K562 (cell line): ENCODE measurements at regions not wholly inside any gene's neighbourhood (a gene's known extent, or its start where the extent isn't known, plus 50 kb on each side); places are given as distances from the start of the nearest gene placed in this dataset.

Experiments
- ATAC-seq: fragments of 200-7000 bp; cut with Tn5 transposase; 3 replicates; pipeline ENCODE4 v1.9.1; 2020; ENCODE audit warnings: moderate library complexity
- BruUV-seq: library from RNA; stranded (reverse); fragments of 400-500 nt; replicated peaks from 2 replicates; lab custom pipeline; 2021; lab: Mats Ljungman, UMichigan
- CTCF ChIA-PET: fragments of 300-600 bp; formaldehyde crosslinking; extraction: SDS; loops from one replicate; lab custom pipeline; 2021; ENCODE audit warnings: low intra/inter-chr PET ratio; lab: Yijun Ruan, JAX
- POLR2A ChIA-PET: fragments of 300-600, 350-650 bp; sonication (Branson Sonifier 250); formaldehyde crosslinking; extraction: SDS; loops from one replicate; lab custom pipeline; 2021; ENCODE audit warnings: antibody characterized with exemption, inconsistent platforms; lab: Yijun Ruan, JAX
- DNase-seq, 4 experiments: peaks; one replicate each; pipeline versions ENCODE4 v3.0.0 to v3.0.0-alpha.2; 2011 to 2018; ENCODE audit warnings: low spot score in 3 of 4, mixed read lengths in 3 of 4; ENCODE audit errors: extremely low read depth in 1 of 4
- FAIRE-seq: peaks from 2 replicates; lab custom pipeline; 2011; peaks lifted over from hg19 to GRCh38; lab: Jason Lieb, UNC
- H2AFZ ChIP-seq: 2 replicates; pipeline ENCODE4 v1.6.0; 2011; ENCODE audit warnings: low read depth, low read length, control low read depth, inconsistent platforms
- H3K27ac ChIP-seq: fragments of 200-600 bp; 3 replicates; pipeline ENCODE4 v1.8.0; 2011; ENCODE audit warnings: low read depth, mild to moderate bottlenecking, control low read depth, inconsistent platforms, low read length, moderate library complexity, mixed read lengths; ENCODE audit errors: extremely low read depth
- H3K27me3 ChIP-seq, 2 experiments: fragments of 300-600 bp in 1 of 2; 2 replicates in 1 of 2; 3 replicates in 1 of 2; pipeline versions ENCODE4 v1.6.0 to v1.8.0; 2011; ENCODE audit warnings: inconsistent platforms in 2 of 2, low read length in 2 of 2, mild to moderate bottlenecking in 1 of 2, mixed read lengths in 1 of 2, moderate library complexity in 1 of 2; ENCODE audit not compliant: control insufficient read depth in 2 of 2, insufficient read depth in 2 of 2
- H3K36me3 ChIP-seq: fragments of 300-600 bp; 3 replicates; pipeline ENCODE4 v1.8.0; 2011; ENCODE audit warnings: mild to moderate bottlenecking, low read length, inconsistent platforms; ENCODE audit not compliant: control insufficient read depth, insufficient read depth
- H3K4me1 ChIP-seq, 2 experiments: fragments of 200-600 bp in 1 of 2; replicated peaks in 1 of 2; 2 replicates in 1 of 2; 3 replicates in 1 of 2; pipeline versions ENCODE4 v1.5.1 to v1.8.0; 2011; ENCODE audit warnings: inconsistent platforms in 2 of 2, low read length in 2 of 2, mild to moderate bottlenecking in 1 of 2, mixed read lengths in 1 of 2, moderate library complexity in 1 of 2; ENCODE audit not compliant: control insufficient read depth in 2 of 2, insufficient read depth in 2 of 2
- H3K4me2 ChIP-seq: 2 replicates; pipeline ENCODE4 v1.6.1; 2011; ENCODE audit warnings: low read length, control low read depth, inconsistent platforms, mixed read lengths; ENCODE audit not compliant: insufficient read depth
- H3K4me3 ChIP-seq: fragments of 200-600 bp; sonication (generic), shearing (Covaris generic); 2 replicates; pipeline ENCODE4 v1.5.1; 2016; ENCODE audit warnings: control low read depth, inconsistent platforms
- H3K79me2 ChIP-seq: fragments of 200-600 bp; 3 replicates; pipeline ENCODE4 v1.8.0; 2011; ENCODE audit warnings: low read length, inconsistent platforms; ENCODE audit not compliant: control insufficient read depth, insufficient read depth
- H3K9ac ChIP-seq, 2 experiments: 2 replicates each; pipeline versions ENCODE4 v1.6.0 to v1.6.1; 2011; ENCODE audit warnings: low read depth in 2 of 2, low read length in 2 of 2, control low read depth in 1 of 2, inconsistent platforms in 1 of 2, mild to moderate bottlenecking in 1 of 2, mixed read lengths in 1 of 2; ENCODE audit not compliant: insufficient read depth in 1 of 2
- H3K9me1 ChIP-seq: one replicate; pipeline ENCODE4 v1.6.0; 2011; ENCODE audit warnings: inconsistent platforms, mild to moderate bottlenecking, low read length, moderate library complexity; ENCODE audit not compliant: control insufficient read depth, insufficient read depth
- H3K9me3 ChIP-seq: replicated peaks from 2 replicates; pipeline ENCODE4 v1.5.1; 2011; ENCODE audit warnings: low read depth, low read length, inconsistent platforms; ENCODE audit not compliant: control insufficient read depth, insufficient read depth
- H4K20me1 ChIP-seq: replicated peaks from 2 replicates; pipeline ENCODE4 v1.6.1; 2011; ENCODE audit warnings: low read length, inconsistent platforms, mixed read lengths; ENCODE audit not compliant: control insufficient read depth, insufficient read depth
- ATF4 ChIP-seq: fragments of 450-650 bp; formaldehyde crosslinking; IDR thresholded peaks from 2 replicates; pipeline ENCODE4 v1.4.0; 2022; ENCODE audit warnings: mild to moderate bottlenecking, moderate library complexity
- BRCA1 ChIP-seq, 2 experiments: fragments of 450-650 bp in 1 of 2; sonication (generic) in 1 of 2; formaldehyde crosslinking in 1 of 2; IDR thresholded peaks; 2 replicates each; pipeline versions ENCODE4 v1.5.0 to v1.6.1; 2017 to 2020; ENCODE audit warnings: mild to moderate bottlenecking in 1 of 2, missing genetic modification reagents in 1 of 2
- FOXJ2 ChIP-seq: fragments of 200-800 bp; sonication (Bioruptor generic); IDR thresholded peaks from 2 replicates; pipeline ENCODE4 v1.6.1; 2016; ENCODE audit warnings: missing genetic modification characterization, missing compliant biosample characterization
- GABPA ChIP-seq: fragments of 200-800 bp; sonication (Bioruptor generic); conservative IDR thresholded peaks from 2 replicates; pipeline ENCODE4 v1.6.1; 2016; ENCODE audit warnings: low read depth, missing genetic modification characterization, missing compliant biosample characterization
- HDAC1 ChIP-seq, 2 experiments: fragments of 450-650 bp; IDR thresholded peaks; 2 replicates each; pipeline ENCODE4 v1.6.1; 2016 to 2017; ENCODE audit warnings: inconsistent platforms in 1 of 2, mild to moderate bottlenecking in 1 of 2, moderate library complexity in 1 of 2
- HDAC3 ChIP-seq: fragments of 450-650 bp; IDR thresholded peaks from 2 replicates; pipeline ENCODE4 v1.6.1; 2018; ENCODE audit warnings: borderline replicate concordance, mild to moderate bottlenecking, moderate library complexity; ENCODE audit not compliant: partially characterized antibody
- MAX ChIP-seq: sonication (generic); formaldehyde crosslinking; IDR thresholded peaks from 2 replicates; pipeline ENCODE4 v1.9.0; 2022; ENCODE audit warnings: mild to moderate bottlenecking, missing genetic modification reagents
- MTA1 ChIP-seq: fragments of 450-650 bp; IDR thresholded peaks from 2 replicates; pipeline ENCODE4 v1.6.1; 2017; ENCODE audit warnings: borderline replicate concordance
- NR3C1 ChIP-seq: sonication (generic); formaldehyde crosslinking; IDR thresholded peaks from 2 replicates; pipeline ENCODE4 v1.8.1; 2022; ENCODE audit warnings: missing genetic modification reagents
- POLR2H ChIP-seq: IDR thresholded peaks from 2 replicates; pipeline ENCODE4 v1.6.1; 2016; ENCODE audit warnings: missing genetic modification characterization, low read depth, mild to moderate bottlenecking, control low read depth, missing compliant biosample characterization, moderate library complexity
- RAD21 ChIP-seq, 2 experiments: fragments of 250-450 bp in 1 of 2; fragments of 450-650 bp in 1 of 2; sonication (Bioruptor Pico) in 1 of 2; formaldehyde crosslinking in 1 of 2; IDR thresholded peaks in 1 of 2; conservative IDR thresholded peaks in 1 of 2; 2 replicates each; pipeline versions ENCODE4 v1.4.0 to v1.8.0; 2020 to 2022; ENCODE audit warnings: mild to moderate bottlenecking in 2 of 2, moderate library complexity in 1 of 2
- SMAD3 ChIP-seq: fragments of 450-650 bp; formaldehyde crosslinking; conservative IDR thresholded peaks from 2 replicates; pipeline ENCODE4 v1.4.0; 2020; ENCODE audit warnings: mild to moderate bottlenecking
- TAL1 ChIP-seq: fragments of 450-650 bp; IDR thresholded peaks from 2 replicates; pipeline ENCODE4 v1.6.1; 2016; ENCODE audit warnings: mild to moderate bottlenecking
- ZNF146 ChIP-seq: IDR thresholded peaks from one replicate; pipeline ENCODE4 v1.6.1; 2018; ENCODE audit warnings: missing compliant biosample characterization; ENCODE audit not compliant: unreplicated experiment
- ZNF699 ChIP-seq: fragments of 250-450 bp; sonication (Bioruptor Pico); IDR thresholded peaks from 2 replicates; pipeline ENCODE4 v1.8.0; 2021; ENCODE audit warnings: mild to moderate bottlenecking, moderate library complexity; ENCODE audit not compliant: insufficient replicate concordance
- ZNF766 ChIP-seq: fragments of 200-800 bp; sonication (Bioruptor generic); conservative IDR thresholded peaks from 2 replicates; pipeline ENCODE4 v1.6.1; 2016; ENCODE audit warnings: missing genetic modification characterization, missing compliant biosample characterization
- WGBS: fragments of 100-300 bp; shearing (Covaris generic); methylation state at CpG from one replicate; pipeline ENCODE4 v1.1.6; 2016; ENCODE audit warnings: low coverage, mixed read lengths; ENCODE audit not compliant: insufficient coverage; ENCODE audit errors: missing lambda C conversion rate; 5-methylcytosine and 5-hydroxymethylcytosine counted together
- in situ Hi-C: fragments of 300-500 bp; cut with MboI; formaldehyde crosslinking; loops from 4 replicates; pipeline ENCODE4 v1.15.0; 2018; ENCODE audit warnings: inconsistent platforms, mixed read lengths
- intact Hi-C: fragments of 100-400 bp; cut with micrococcal nuclease; formaldehyde crosslinking; loops from 2 replicates; pipeline ENCODE4 v1.14.2; 2022

GRCh38 chr6:105882828-105883227 is 203.3 kb upstream of the PRDM1 start:
- 7% methylated on average over 2 of the region's 2 CpGs for WGBS
- FAIRE-seq = no peak

More at GRCh38 chr6:105882828-105883227, 203.3 kb upstream of the PRDM1 start:
- Histone ChIP-seq H3K79me2 (no peaks in the 10 kb centered on the region), H2AFZ (no peak overlapping the region), H3K9ac (no peak overlapping the region), H3K27me3 (peaks cover 0 to 29% of the 10 kb centered on the region in 2 experiments; a peak in 2 of 5 replicates), H4K20me1 (no peaks in the 10 kb centered on the region), H3K4me3 (no peak overlapping the region), H3K4me2 (no peak overlapping the region)
- ATAC-seq = no peak
- ChIA-PET POLR2A (interaction anchor here (1.2 to 1.5 kb wide), 2 partner anchors 11 to 18 kb away, joined by 3 to 5 read pairs; no protein-coding TSS in a partner anchor), CTCF (no interaction called here)
- intact Hi-C loops = no loop called here
- in situ Hi-C loops = no loop called here
- DNase-seq = no peak
- BruUV-seq = no TSS peak
- no peak for TF ChIP-seq BRCA1 (IDR thresholded peaks at IDR 0.05)
- no peak for TF ChIP-seq BRCA1 (CRISPR knock-in tag; IDR thresholded peaks at IDR 0.05)
- no peak for TF ChIP-seq HDAC3
- TF ChIP-seq TAL1 = no peak
- no peak for TF ChIP-seq MAX
- TF ChIP-seq ZNF699 (CRISPR knock-in tag) = no peak
- no peak for TF ChIP-seq ZNF766 (CRISPR knock-in tag)
- no peak for TF ChIP-seq MTA1
- no peak for TF ChIP-seq GABPA (tag)
- TF ChIP-seq HDAC1 (IDR thresholded peaks at IDR 0.05) = no peak
- TF ChIP-seq POLR2H = no peak
- no peak for TF ChIP-seq FOXJ2 (tag)
- no peak for TF ChIP-seq ZNF146 (CRISPR knock-in tag)
- no peak for TF ChIP-seq NR3C1 (CRISPR knock-in tag)
- no peak for TF ChIP-seq SMAD3 (CRISPR knock-in tag)
- no peak for TF ChIP-seq RAD21 (CRISPR knock-in tag; conservative IDR thresholded peaks at IDR 0.05 in 1 of 2, IDR thresholded peaks at IDR 0.05 in 1 of 2)
- no peak for TF ChIP-seq ATF4 (CRISPR knock-in tag)
- TF ChIP-seq, all 486 proteins: peak for 0
- Histone ChIP-seq H3K4me1 (no peaks in the 10 kb centered on the region), H3K36me3 (no peaks in the 10 kb centered on the region), H3K9me3 (no peaks in the 10 kb centered on the region), H3K27ac (no peak overlapping the region), H3K9me1 (no peaks in the 10 kb centered on the region)
